H1 (cell line): ENCODE measurements at regions not wholly inside any gene's neighbourhood (a gene's known extent, or its start where the extent isn't known, plus 50 kb on each side); places are given as distances from the start of the nearest gene placed in this dataset.

Experiments used
- CTCF ChIA-PET: fragments of 300-600 bp; sonication (Branson Sonifier 250); formaldehyde crosslinking; loops from one replicate; lab custom pipeline; 2021; ENCODE audit not compliant: partially characterized antibody; lab: Charles Lee
- POLR2A ChIA-PET: fragments of 300-600 bp; sonication (Branson Sonifier 250); formaldehyde crosslinking; loops from one replicate; lab custom pipeline; 2021; ENCODE audit warnings: inconsistent platforms; ENCODE audit not compliant: partially characterized antibody; lab: Charles Lee
- DNase-seq, 2 experiments: peaks; one replicate each; pipeline versions ENCODE4 v3.0.0 to v3.0.0-alpha.2; 2010 to 2022; ENCODE audit warnings: low spot score in 2 of 2, low read depth in 1 of 2, mixed read lengths in 1 of 2
- FAIRE-seq: peaks from 2 replicates; lab custom pipeline; 2011; peaks lifted over from hg19 to GRCh38; lab: Jason Lieb, UNC
- H2AFZ ChIP-seq: 2 replicates; pipeline ENCODE4 v1.8.1; 2012; ENCODE audit warnings: low read length, inconsistent platforms
- H2AK5ac ChIP-seq: 2 replicates; pipeline ENCODE4 v1.6.1; 2013; ENCODE audit warnings: low read depth, low read length
- H2BK120ac ChIP-seq: replicated peaks from 2 replicates; pipeline ENCODE3; 2013; ENCODE audit warnings: low read depth, low read length, inconsistent platforms
- H2BK12ac ChIP-seq: 2 replicates; pipeline ENCODE4 v1.6.1; 2013; ENCODE audit warnings: low read depth, low read length
- H2BK15ac ChIP-seq: 2 replicates; pipeline ENCODE4 v1.6.1; 2013; ENCODE audit warnings: low read length
- H2BK20ac ChIP-seq: 2 replicates; pipeline ENCODE4 v1.6.1; 2013; ENCODE audit warnings: low read length
- H2BK5ac ChIP-seq: 2 replicates; pipeline ENCODE4 v1.6.1; 2013; ENCODE audit warnings: low read depth, low read length
- H3K14ac ChIP-seq: 2 replicates; pipeline ENCODE4 v1.6.1; 2013; ENCODE audit warnings: inconsistent platforms; ENCODE audit not compliant: insufficient read length
- H3K18ac ChIP-seq: 2 replicates; pipeline ENCODE4 v1.6.1; 2013; ENCODE audit warnings: low read length; ENCODE audit errors: extremely low read depth
- H3K23ac ChIP-seq: 2 replicates; pipeline ENCODE4 v1.6.1; 2013; ENCODE audit warnings: inconsistent platforms; ENCODE audit not compliant: insufficient read length
- H3K23me2 ChIP-seq: 2 replicates; pipeline ENCODE4 v1.6.1; 2013; ENCODE audit warnings: low read depth, low read length
- H3K27ac ChIP-seq: 2 replicates; pipeline ENCODE4 v1.6.1; 2011; ENCODE audit warnings: low read depth, low read length, inconsistent platforms
- H3K27me3 ChIP-seq, 4 experiments: replicated peaks in 1 of 4; 1 replicate in 1 of 4; 2 replicates in 3 of 4; pipeline versions ENCODE4 v1.6.1 to v1.8.1; 2011 to 2013; ENCODE audit warnings: low read length in 3 of 4, mild to moderate bottlenecking in 3 of 4, inconsistent platforms in 2 of 4, mixed read lengths in 2 of 4, moderate library complexity in 1 of 4; ENCODE audit not compliant: control insufficient read depth in 3 of 4, insufficient read depth in 3 of 4; ENCODE audit errors: extremely low read depth in 1 of 4
- H3K36me3 ChIP-seq, 4 experiments: 2 replicates each; pipeline versions ENCODE4 v1.6.1 to v1.8.1; 2011 to 2013; ENCODE audit warnings: mild to moderate bottlenecking in 4 of 4, low read length in 3 of 4, moderate library complexity in 2 of 4, control low read depth in 1 of 4, inconsistent platforms in 1 of 4; ENCODE audit not compliant: insufficient read depth in 4 of 4, control insufficient read depth in 2 of 4
- H3K4ac ChIP-seq: replicated peaks from 2 replicates; pipeline ENCODE3; 2013; ENCODE audit warnings: low read length, low read depth, mixed read lengths, inconsistent platforms; ENCODE audit not compliant: insufficient read length
- H3K4me1 ChIP-seq, 4 experiments: replicated peaks in 1 of 4; 1 replicate in 1 of 4; 2 replicates in 3 of 4; pipeline versions ENCODE4 v1.6.1 to v1.8.1; 2011 to 2013; ENCODE audit warnings: low read length in 3 of 4, inconsistent platforms in 2 of 4, mixed read lengths in 1 of 4; ENCODE audit not compliant: insufficient read depth in 4 of 4, control insufficient read depth in 3 of 4
- H3K4me2 ChIP-seq, 2 experiments: 2 replicates each; pipeline versions ENCODE4 v1.6.1 to v1.8.1; 2011 to 2013; ENCODE audit warnings: low read depth in 2 of 2, low read length in 2 of 2, control low read depth in 1 of 2, inconsistent platforms in 1 of 2, mild to moderate bottlenecking in 1 of 2; ENCODE audit not compliant: insufficient read depth in 1 of 2
- H3K4me3 ChIP-seq, 4 experiments: fragments of 200-600, 300-600 bp in 1 of 4; sonication (generic), shearing (Covaris generic), sonication (Bioruptor Twin) in 1 of 4; 2 replicates each; pipeline versions ENCODE4 v1.5.1 to v1.8.1; 2011 to 2016; ENCODE audit warnings: low read length in 4 of 4, low read depth in 3 of 4, control low read depth in 2 of 4, inconsistent platforms in 2 of 4, mild to moderate bottlenecking in 2 of 4, mixed read lengths in 1 of 4, moderate library complexity in 1 of 4; ENCODE audit not compliant: insufficient read depth in 2 of 4; ENCODE audit errors: extremely low read depth in 1 of 4
- H3K56ac ChIP-seq: replicated peaks from 2 replicates; pipeline ENCODE3; 2013; ENCODE audit warnings: low read depth, mild to moderate bottlenecking, mixed read lengths, low read length, inconsistent platforms; ENCODE audit not compliant: insufficient read length
- H3K79me1 ChIP-seq: 2 replicates; pipeline ENCODE4 v1.6.1; 2013; ENCODE audit warnings: low read depth, low read length, control low read depth
- H3K79me2 ChIP-seq, 2 experiments: 2 replicates each; pipeline versions ENCODE4 v1.6.1 to v1.8.1; 2012 to 2013; ENCODE audit warnings: low read length in 2 of 2, mild to moderate bottlenecking in 2 of 2, inconsistent platforms in 1 of 2; ENCODE audit not compliant: insufficient read depth in 2 of 2, control insufficient read depth in 1 of 2
- H3K9ac ChIP-seq, 4 experiments: replicated peaks in 1 of 4; 1 replicate in 1 of 4; 2 replicates in 3 of 4; pipeline versions ENCODE4 v1.6.1 to v1.8.1; 2011 to 2013; ENCODE audit warnings: low read depth in 3 of 4, low read length in 3 of 4, control low read depth in 2 of 4, mild to moderate bottlenecking in 2 of 4, moderate library complexity in 2 of 4, inconsistent platforms in 1 of 4; ENCODE audit errors: extremely low read depth in 1 of 4
- H3K9me3 ChIP-seq, 2 experiments: 2 replicates each; pipeline versions ENCODE4 v1.6.1 to v1.8.1; 2012 to 2013; ENCODE audit warnings: mild to moderate bottlenecking in 2 of 2, moderate library complexity in 2 of 2, control low read depth in 1 of 2, inconsistent platforms in 1 of 2, low read depth in 1 of 2, low read length in 1 of 2, mixed read lengths in 1 of 2; ENCODE audit not compliant: insufficient read depth in 2 of 2
- H4K20me1 ChIP-seq, 2 experiments: replicated peaks in 1 of 2; 2 replicates each; pipeline versions ENCODE3 to v1.8.1; 2011 to 2013; ENCODE audit warnings: inconsistent platforms in 2 of 2, low read length in 2 of 2, mild to moderate bottlenecking in 1 of 2; ENCODE audit not compliant: insufficient read depth in 2 of 2, control insufficient read depth in 1 of 2
- H4K5ac ChIP-seq: 2 replicates; pipeline ENCODE4 v1.6.1; 2013; ENCODE audit warnings: low read length, low read depth, mixed read lengths, inconsistent platforms; ENCODE audit not compliant: insufficient read length
- H4K8ac ChIP-seq: 2 replicates; pipeline ENCODE4 v1.8.0; 2013; ENCODE audit warnings: mild to moderate bottlenecking, moderate library complexity, low read length, inconsistent platforms; ENCODE audit not compliant: insufficient read depth; ENCODE audit errors: extremely low read depth
- H4K91ac ChIP-seq: replicated peaks from 2 replicates; pipeline ENCODE3; 2013; ENCODE audit warnings: low read length, mixed read lengths, inconsistent platforms; ENCODE audit not compliant: insufficient read length
- CREB1 ChIP-seq: IDR thresholded peaks from 2 replicates; pipeline ENCODE4 v1.6.1; 2012; ENCODE audit warnings: inconsistent platforms
- WGBS, 2 experiments: shearing (Covaris generic) in 1 of 2; methylation state at CpG; one replicate each; pipeline versions ENCODE4 v1.1.6 to v1.1.7; 2013 to 2015; ENCODE audit warnings: low lambda C conversion rate in 2 of 2, mixed read lengths in 2 of 2, inconsistent platforms in 1 of 2, low coverage in 1 of 2, missing lambda C conversion rate in 1 of 2; ENCODE audit not compliant: insufficient replicate concordance in 2 of 2, insufficient coverage in 1 of 2, insufficient read length in 1 of 2; ENCODE audit errors: extremely low coverage in 1 of 2, missing lambda C conversion rate in 1 of 2; 5-methylcytosine and 5-hydroxymethylcytosine counted together

GRCh38 chr1:29392486-29393450, 156.4 kb downstream of the PTPRU start:
- H3K23me2 ChIP-seq = no peaks in the 10 kb centered on the region
- H4K20me1 ChIP-seq = no peaks in the 10 kb centered on the region
- H3K79me1 ChIP-seq = no peaks in the 10 kb centered on the region
- H4K8ac ChIP-seq = no peak overlapping the region
- no peak overlapping the region for H3K23ac ChIP-seq
- H4K91ac ChIP-seq = no peak overlapping the region
- no peak overlapping the region for H3K14ac ChIP-seq
- CTCF ChIA-PET = interaction anchor here (0.8 to 3.6 kb wide), 10 partner anchors 16 to 311 kb away, joined by 3 to 14 read pairs (median 3); no protein-coding TSS in a partner anchor
- DNase-seq (peak in 1 of 2 experiments; percentile 37), FAIRE-seq (no peak)
- H3K56ac ChIP-seq = no peak overlapping the region
- H2BK20ac ChIP-seq = no peak overlapping the region
- no peak overlapping the region for H4K5ac ChIP-seq
- no peak overlapping the region for H3K18ac ChIP-seq
- H2BK120ac ChIP-seq = no peak overlapping the region
- no peak overlapping the region for H2BK12ac ChIP-seq
- no peak overlapping the region for H3K4me3 ChIP-seq
- POLR2A ChIA-PET = no interaction called here
- no peak overlapping the region for H2BK15ac ChIP-seq
- H2AFZ ChIP-seq = no peak overlapping the region
- H3K27ac ChIP-seq = no peak overlapping the region
- H2AK5ac ChIP-seq = no peak overlapping the region
- no peaks in the 10 kb centered on the region for H3K9me3 ChIP-seq
- no peaks in the 10 kb centered on the region for H3K79me2 ChIP-seq
- H2BK5ac ChIP-seq = no peak overlapping the region
- 0 out of 7 replicates have a peak, but pooled peaks cover 0 to 2% (median 0%) of the 10 kb centered on the region in 4 experiments for H3K4me1 ChIP-seq
- TF ChIP-seq CREB1 = no peak
- no peaks in the 10 kb centered on the region for H3K36me3 ChIP-seq
- no peaks in the 10 kb centered on the region for H3K27me3 ChIP-seq
- 73% methylated on average over 7 of the region's 7 CpGs; no CpG with 5 or more reads in 1 of the 2 experiments for WGBS, 2 experiments
- H3K4ac ChIP-seq = no peak overlapping the region
- H3K4me2 ChIP-seq = no peak overlapping the region
- H3K9ac ChIP-seq = no peak overlapping the region
